Gastrocnemius medialis (tissue), 4 donors: ENCODE measurements at regions not wholly inside any gene's neighbourhood (a gene's known extent, or its start where the extent isn't known, plus 50 kb on each side); places are given as distances from the start of the nearest gene placed in this dataset.

Source experiments
- CTCF ChIP-seq, 5 experiments: fragments of 450-650 bp in 3 of 5; fragments of 200-600 bp in 2 of 5; sonication (generic) in 2 of 5; IDR thresholded peaks in 4 of 5; conservative IDR thresholded peaks in 1 of 5; 1 replicate in 4 of 5; 2 replicates in 1 of 5; pipeline ENCODE4 v1.5.1; 2016 to 2019; ENCODE audit warnings: antibody characterized with exemption in 5 of 5, mild to moderate bottlenecking in 3 of 5, moderate library complexity in 3 of 5
- POLR2A ChIP-seq, 2 donors: fragments of 450-650 bp; IDR thresholded peaks; one replicate each; pipeline ENCODE4 v1.6.1; 2017; ENCODE audit warnings: antibody characterized with exemption in 2 of 2, mild to moderate bottlenecking in 2 of 2, moderate library complexity in 2 of 2

- TF ChIP-seq POLR2A (IDR thresholded peaks at IDR 0.05) (no peak), CTCF (IDR thresholded peaks at IDR 0.05 in 4 of 5, conservative IDR thresholded peaks at IDR 0.05 in 1 of 5) (no peak)
Observed at GRCh38 chr2:234313558-234313957, 183.3 kb downstream of the ARL4C start.
